SKM-1 treated with dmso at 0.1 percent for 144 hours (cell line): ENCODE measurements at regions not wholly inside any gene's neighbourhood (a gene's known extent, or its start where the extent isn't known, plus 50 kb on each side); places are given as distances from the start of the nearest gene placed in this dataset.
"Not testable (repeated sequence)": the region's sequence is repeated elsewhere in the genome, so short reads cannot be mapped to it uniquely, and the experiment has no call there.

Experiments used
- DNase-seq: peaks from one replicate; lab custom pipeline; 2025; ENCODE audit not compliant: unreplicated experiment; lab: John Stamatoyannopoulos, UW

DNA sequence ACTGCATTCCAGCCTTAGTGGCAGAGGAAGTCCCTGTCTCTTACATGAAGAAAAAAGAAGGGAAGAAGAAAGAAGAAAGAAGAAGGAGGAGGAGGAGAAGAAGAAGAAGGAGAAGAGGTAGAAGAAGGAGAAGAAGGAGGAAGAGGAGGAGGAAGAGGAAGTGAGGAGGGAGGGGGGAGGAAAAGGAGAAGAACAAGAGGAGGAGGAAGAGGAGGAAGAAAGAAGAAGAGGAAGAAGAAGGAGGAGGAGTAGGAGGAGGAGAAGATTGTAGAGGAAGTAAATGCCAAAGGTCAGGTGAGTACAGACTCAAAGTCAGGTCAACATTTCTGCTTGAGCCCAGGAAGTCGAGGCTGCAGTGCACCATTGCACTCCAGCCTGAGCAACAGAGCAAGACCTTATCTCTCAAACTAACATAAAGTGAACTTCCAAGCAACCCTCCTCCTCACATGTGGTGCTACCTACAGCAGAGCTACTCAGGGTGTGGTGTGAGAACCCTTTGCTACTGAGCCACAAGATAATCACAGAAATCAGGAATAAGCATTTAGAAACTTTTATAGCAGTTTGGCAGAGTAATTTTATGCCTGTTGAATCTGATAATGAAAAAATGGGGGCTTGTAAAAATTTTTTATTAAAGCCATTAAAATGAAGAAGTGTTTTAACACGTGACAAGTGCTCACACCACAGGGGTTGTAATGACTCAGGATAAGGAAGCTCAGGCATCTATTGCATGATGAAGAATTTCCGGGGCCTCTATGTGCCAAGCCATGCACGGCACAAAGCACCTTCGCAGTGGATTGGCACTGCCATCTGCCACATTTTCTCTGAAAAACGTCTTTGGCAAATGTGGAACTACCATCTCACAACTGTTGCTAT is 224.9 kb upstream of the AUTS2 start:
- peak; percentile 71 for DNase-seq

DNA sequence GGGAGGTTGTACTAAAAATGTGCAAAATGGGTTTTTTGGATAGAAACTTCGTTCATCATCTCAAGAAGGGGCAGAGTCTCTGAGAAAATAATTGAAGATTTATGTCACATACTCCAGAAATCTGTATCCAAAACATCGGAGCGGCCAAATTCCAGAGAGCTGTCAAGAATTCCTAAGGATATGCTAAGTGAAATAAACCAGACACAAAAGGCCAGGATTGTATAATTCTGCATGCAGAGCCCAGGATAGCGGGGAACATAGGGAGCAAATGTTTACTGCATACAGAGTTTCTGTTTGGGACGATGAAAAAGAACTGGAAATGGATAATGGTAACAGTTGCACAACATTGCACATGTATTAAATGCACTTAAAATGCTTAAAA is 224.2 kb upstream of the AUTS2 start:
- no peak for DNase-seq

DNA sequence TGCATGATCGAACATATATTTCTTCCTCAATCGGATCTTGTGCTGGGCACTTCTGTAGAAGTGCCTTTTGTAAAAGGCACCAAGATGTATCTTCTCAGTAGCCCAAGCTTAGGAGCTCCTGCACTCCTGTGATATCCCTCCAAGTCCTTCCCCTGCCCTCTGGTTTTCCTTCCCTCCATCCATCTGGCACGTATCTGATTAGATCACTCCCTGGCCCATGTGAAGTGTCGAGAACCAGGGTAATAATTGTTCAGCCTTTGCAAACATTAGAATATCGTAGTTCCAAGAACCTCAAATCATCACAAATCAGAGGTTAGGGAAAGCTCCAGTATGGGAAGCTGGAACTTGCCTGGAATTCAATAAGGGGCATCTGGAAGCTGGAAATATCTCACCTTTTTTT is 221.1 kb upstream of the AUTS2 start:
- no peak for DNase-seq

DNA sequence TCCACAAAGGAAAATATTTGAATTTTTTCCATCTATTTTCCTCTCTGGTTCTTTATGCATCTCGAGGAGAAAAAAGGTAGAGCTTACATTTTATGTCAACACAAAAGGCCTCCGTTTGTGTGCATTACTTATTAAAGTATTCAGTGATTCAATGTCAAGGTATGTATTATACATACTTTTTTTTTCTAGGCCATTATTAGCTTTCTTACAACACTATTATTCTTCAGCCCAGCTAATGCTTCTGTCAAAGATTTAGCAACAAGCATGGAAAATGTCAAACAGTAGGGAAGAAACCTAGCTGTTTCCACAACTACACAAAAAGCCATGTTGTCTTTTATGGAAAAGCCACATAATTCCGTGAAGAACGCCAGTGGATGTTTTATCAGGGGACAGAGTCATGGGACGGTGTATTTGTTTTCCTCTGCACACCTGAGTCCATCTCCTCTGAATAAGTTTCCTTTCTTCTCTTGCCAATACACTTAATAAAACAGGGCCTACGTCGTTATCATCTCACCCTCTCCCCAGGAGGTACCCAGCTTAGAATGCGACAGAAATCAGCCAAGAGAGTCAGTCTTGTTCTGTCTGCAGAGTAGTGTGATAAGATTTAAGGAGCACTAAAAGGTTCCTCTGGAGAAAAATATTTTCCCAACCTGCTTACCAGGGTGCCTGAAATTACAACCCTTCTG is 209.7 kb upstream of the AUTS2 start:
- DNase-seq = no peak

DNA sequence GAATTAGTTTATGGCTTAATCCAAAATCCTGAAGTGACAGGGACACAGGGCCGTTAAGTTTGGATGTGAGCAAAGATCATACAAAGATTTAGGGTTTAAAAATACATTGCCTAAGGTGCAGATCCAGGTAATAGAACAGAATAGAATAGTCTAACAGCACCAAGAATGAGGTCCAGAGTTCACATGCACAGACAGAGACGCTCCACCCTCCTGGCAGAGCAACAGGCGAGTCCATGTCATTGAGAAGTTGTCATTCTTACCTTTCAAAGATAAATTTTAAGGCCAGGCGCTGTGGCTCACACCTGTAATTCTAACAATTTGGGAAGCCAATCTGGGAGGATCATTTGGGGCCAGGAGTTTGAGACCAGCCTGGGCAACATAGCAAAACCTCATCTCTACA is 209.1 kb upstream of the AUTS2 start:
- no peak for DNase-seq

DNA sequence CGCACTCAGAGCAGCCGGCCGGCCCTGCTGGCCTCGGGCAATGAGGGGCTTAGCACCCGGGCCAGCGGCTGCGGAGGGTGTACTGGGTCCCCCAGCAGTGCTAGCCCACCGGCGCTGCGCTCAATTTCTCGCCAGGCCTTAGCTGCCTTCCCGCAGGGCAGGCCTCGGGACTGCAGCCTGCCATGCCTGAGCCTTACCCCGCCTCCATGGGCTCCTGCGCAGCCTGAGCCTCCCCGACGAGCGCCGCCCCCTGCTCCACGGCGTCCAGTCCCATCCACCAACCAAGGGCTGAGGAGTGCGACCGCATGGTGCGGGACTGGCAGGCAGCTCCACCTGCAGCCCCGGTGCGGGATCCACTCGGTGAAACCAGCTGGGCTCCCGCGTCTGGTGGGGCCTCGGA is 204.4 kb upstream of the AUTS2 start:
- not testable (repeated sequence) for DNase-seq

DNA sequence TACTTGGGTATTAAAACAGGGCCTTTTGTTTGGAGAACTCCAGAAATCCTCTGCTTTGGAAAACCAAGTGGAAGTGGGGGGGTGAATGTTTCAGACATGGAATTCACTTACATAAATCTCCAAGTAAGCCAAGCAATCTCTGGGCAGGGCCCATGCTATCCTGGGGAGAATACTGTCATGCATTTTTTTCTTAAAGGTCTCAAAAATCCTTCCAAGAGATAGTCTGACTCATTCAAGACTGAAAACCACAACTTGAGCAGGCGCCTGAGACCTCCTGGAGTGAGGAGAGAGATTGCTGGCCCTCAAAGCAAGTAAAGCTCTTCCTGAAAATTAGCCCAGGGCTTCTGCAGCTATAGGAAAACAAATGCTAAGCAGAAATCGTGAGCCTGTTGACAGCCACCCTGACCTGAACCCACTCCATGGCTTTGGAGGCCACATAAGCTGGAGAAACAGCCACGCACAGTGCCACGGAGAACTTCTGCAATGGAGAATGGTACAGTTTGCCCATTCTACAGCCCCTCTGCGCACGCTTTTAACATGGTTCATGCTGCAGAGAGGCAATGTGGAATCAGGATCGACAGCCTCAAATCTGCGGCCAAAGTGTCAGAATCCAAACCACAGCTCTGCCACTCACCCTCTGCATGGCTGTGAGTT is 203.1 kb upstream of the AUTS2 start:
- no peak for DNase-seq

DNA sequence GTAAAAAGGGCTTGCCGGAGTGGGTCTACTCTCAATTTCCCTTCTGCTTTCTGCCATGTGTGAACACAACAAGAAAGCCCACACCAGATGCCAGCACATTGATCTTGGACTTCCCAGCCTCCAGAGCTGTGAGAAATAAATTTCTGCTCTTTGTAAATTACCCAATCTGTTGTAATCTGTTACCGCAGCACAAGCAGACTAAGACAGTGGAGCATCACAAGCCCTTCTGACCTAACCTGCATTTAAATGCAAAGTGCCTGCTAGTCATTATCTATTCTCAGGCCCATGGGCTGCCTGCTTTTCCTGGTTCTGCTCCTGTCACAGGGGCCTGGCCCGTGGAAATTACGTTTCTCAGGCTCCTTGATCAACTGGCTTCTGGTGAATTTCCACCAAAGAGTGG is 199.3 kb upstream of the AUTS2 start:
- no peak for DNase-seq

DNA sequence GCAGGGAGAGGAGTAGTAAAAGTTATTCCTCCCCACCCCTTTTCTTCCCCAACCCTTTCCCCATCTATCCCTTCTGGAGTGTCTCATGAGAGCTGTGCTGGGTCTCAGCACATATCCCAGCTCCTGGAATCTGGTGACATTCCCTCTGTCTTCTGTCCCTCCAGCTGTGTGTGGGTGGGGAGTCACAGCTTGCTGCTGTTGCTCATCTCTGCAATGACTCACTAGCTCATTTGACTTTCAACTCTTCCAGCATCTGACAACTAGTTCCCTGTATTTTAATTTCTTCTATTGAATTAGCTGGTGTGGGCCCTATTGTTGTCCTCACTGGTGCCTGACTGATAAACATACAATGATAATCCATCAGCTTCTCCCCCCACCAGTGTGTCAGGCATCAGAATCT is 198.9 kb upstream of the AUTS2 start:
- DNase-seq = no peak

DNA sequence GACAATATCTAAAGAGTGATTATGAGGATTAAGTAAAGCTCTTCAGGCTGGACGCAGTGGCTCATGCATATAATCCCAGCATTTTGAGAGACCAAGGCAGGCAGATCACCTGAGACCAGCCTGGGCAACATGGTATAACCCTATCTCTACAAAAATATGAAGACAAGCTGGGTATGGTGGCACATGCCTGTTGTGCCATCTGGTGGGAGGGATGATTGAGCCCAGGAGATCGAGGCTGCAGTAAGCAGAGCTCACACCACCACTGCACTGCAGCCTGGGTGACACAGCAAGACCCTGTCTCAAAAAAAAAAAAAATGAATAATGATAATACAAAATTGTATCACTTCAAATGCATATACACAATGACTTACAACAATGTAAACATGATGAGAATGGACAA is 195.6 kb upstream of the AUTS2 start:
- DNase-seq = no peak

DNA sequence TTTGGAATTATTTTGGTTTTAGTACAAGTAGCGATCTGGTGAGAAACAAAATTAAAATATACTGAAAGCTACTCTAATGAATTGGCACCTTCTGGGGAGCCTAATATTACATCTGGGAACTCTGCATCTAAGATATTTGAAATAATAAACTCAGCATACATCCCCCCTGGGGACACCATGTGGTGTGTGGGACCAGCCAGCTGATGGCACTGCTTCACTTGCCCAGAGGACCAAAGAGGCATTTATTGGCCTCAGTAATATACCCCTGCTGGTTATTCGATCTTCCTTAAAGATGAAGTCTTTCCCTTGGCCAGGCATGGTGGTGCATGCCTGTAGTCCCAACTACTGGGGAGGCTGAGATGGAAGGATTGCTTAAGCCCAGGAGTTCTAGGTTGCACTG is 195.1 kb upstream of the AUTS2 start:
- no peak for DNase-seq

DNA sequence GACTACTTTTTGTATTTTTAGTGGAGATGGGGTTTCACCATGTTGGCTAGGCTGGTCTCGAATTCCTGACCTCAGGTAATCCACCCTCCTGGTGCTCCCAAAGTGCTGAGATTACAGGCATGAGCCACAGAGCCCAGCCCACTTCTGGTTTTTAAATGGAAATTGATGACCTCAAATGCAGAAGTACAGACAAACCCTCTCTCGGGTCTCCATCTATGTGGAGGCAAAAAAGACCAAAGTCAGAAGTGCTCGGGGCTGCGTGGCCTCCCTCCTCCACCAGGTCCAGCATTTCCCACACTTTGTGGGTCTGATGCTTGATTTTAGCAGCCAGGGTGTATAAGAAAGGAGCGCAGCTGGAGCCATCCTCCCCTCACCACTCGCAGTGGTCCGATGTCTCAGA is 187.3 kb upstream of the AUTS2 start:
- DNase-seq = no peak

DNA sequence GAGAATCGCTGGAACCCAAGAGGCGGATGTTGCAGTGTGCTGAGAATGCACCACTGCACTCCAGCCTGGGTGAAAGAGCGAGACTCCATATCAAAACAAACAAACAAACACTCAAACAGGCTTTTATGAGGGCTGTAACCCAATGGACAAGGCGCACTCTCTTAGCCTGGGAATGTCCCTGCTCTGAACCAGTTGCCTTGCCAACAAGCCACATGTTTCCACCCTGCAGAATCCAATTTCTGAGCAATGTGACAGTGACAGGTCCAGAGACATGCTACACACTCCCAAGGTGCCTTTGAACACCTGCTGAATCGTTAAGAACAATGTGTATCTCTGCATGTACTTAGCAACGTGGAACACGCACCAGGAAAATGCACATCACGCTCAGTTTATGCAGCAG is 186.8 kb upstream of the AUTS2 start:
- no peak for DNase-seq

DNA sequence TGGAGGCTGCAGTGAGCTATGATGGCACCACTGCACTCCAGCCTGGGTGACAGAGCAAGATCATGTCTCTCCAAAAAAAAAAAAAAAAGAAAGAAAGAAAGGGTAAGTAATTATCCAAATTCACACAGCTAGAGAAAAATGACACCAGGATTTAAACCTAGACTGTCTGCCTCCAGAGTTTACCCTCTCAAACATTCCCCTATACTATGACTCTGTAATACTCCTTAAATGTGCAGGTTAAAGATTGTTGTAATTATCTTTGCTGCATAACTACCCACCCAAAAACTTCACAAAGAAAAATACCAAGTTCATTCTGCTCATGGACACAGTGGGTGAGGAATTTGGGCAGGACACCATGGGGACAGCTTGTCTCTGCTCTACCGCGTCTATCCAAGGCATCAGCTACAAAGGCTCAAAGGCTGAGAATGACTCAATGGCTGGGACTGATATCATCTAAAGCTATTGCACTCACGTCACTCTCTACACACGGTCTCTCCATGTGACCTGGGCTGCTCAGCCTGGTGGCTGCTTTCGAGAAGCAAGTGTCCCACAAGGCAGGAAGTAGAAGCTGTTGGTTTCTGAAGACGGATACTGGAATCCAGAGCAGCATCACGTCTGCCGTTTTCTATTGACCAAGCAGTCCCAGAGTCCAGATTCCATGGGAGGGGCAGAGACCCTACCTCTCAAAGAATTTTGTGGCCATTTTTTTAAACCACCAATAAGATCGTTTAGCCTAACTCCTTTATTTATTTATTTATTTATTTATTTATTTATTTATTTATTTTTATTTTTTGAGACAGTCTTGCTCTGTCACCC is 185.7 kb upstream of the AUTS2 start:
- no peak for DNase-seq

DNA sequence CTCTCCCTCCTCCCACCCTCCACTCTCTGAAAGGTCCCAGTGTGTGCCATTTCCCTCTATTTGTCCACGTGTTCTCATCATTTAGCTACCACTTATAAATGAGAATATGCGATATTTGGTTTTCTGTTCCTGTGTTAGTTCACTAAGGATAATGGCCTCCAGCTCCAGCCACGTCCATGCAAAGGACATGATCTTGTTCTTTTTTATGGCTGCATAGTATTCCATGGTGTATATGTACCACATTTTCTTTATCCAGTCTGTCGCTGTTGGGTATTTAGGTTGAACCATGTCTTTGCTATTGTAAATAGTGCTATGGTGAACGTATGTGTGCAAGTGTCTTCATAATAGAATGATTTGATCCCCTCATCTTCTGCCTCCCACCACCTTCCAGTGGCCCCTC is 183.7 kb upstream of the AUTS2 start:
- no peak for DNase-seq

DNA sequence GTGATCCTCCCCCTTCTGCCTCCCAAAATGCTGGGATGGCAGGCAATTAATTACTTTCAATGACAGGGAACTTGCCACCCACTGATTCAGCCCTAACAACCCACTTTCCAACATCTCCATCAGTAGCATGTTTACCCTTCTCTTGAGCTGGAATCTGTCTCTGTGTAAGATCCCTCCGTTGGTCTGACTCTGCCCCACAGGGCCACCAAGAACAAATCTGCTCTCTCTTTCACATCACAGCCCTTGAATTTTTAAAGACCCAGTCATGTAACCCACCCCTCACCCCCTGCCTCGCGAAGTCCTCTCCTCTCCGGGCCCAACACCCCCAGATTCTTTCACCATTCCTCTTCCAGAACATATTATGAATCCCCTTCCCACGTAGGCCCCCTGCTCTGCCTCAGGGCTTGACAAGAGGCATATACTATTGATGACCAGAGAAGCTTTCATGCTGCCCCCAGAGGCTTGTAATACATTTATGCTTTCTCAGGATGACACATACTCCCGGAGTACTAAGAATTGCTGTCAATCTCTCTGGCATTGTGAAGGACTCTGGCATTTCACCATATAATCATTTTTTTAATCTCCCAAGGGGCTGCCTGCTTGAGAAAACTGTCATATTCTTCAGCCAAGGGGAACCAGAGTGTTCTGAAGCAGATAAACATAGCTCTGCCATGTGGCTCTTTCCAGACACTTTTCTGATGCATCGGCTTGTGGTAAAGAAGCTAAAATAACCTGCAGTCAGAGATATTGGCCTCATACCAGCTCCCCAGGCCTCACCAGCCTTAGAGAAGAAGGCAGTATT is 179.2 kb upstream of the AUTS2 start:
- DNase-seq = no peak

DNA sequence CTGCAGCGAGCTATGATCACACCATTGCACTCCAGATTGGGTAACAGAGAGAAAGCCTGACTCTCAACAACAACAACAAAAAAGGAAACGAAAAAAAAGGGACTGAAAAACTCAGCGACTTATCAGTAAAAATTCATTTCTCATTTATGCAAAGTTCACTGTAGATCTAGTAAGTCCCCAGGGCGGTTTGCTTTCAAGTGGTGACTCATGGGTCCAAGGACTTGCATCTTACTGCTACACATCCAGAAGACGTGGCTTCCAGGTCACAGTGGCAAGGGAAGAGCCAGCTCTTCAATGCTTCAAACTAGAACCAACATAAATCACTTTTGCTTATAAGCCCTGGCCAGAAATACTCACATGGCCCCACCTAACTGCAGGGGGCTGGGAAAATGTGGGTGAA is 178.3 kb upstream of the AUTS2 start:
- DNase-seq = no peak

DNA sequence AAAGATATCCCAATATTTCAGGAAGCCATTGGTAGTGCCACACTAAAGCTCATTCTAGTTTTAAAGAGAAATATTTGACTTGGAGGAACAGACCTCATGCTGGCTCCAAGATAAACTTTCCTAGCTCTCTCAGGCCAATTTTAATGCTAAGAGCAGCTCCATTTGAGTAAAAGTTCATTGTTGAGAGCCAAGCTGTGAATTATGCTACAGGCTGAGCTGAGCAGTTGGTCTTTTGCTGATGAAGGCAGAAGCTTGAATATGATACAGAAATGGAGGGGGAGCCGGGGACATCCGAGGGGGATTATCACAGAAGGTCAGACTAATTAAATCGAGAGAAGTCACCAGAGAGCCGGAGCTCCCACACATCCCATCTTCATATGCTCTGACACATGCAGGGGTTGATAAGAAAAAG is 175.7 kb upstream of the AUTS2 start:
- DNase-seq = no peak

DNA sequence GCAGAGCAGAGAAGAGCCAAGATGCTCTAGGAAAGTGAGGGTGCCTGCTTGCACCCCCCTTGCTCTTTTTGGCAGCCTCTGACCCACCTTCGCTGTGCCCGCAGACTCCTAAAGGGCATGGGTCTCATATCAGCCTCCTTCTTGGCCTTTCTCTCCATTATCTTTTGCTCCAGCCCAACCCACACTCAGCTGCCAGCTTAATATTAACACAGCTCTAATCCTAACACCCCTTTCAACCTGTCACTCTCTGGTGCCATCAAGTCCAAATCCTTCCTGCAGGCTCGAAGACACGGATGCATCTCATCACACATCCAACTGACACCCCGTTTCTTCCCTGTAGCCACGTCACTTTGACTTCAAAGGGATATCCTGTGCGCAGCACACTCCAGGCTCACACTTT is 171.6 kb upstream of the AUTS2 start:
- no peak for DNase-seq

DNA sequence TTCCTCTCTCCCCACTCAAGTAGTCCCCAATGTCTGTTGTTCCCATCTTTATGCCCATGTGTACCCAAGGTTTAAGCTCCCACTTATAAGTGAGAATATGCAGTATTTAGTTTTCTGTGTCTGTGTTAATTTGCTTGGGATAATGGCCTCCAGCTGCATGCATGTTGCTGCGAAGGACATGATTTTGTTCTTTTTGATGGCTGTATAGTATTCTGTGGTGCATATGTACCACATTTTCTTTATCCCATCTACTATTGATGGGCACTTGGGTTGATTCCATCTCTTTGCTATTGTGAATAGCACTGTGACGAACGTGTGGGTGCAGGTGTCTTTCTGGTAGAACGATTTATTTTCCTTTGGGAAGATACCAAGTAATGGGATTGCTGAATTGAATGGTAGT is 170.2 kb upstream of the AUTS2 start:
- no peak for DNase-seq
